Activated CD4-positive, CD25-positive, alpha-beta regulatory T cell (primary cell): ENCODE measurements at regions not wholly inside any gene's neighbourhood (a gene's known extent, or its start where the extent isn't known, plus 50 kb on each side); places are given as distances from the start of the nearest gene placed in this dataset.
"Not testable (repeated sequence)": the region's sequence is repeated elsewhere in the genome, so short reads cannot be mapped to it uniquely, and the experiment has no call there.

Experiments used
- DNase-seq, 4 experiments: peaks; one replicate each; lab custom pipeline; 2025; lab: John Stamatoyannopoulos, UW

DNA sequence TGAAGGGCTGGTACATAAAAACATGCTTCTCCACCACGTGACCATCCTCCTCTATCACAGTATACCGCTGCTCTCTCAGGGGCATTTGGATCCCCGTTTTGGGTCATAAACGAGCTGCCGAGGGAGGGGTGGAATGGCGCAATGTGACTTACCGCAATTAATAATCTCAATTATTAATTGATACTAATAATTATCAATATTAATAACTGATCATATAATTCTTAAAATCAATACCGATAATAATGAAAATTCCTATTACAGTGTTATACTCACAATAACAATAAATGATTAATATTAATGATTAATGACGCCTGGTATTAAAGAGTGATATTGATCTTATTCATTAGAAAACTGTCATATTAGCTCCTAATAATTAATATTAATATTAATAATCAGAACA lies 56.1 kb upstream of the FRG2C start:
- not testable (repeated sequence) for DNase-seq

GRCh38 chr3:75609598-75609997 lies 54.5 kb upstream of the FRG2C start:
- not testable (repeated sequence) for DNase-seq

DNA sequence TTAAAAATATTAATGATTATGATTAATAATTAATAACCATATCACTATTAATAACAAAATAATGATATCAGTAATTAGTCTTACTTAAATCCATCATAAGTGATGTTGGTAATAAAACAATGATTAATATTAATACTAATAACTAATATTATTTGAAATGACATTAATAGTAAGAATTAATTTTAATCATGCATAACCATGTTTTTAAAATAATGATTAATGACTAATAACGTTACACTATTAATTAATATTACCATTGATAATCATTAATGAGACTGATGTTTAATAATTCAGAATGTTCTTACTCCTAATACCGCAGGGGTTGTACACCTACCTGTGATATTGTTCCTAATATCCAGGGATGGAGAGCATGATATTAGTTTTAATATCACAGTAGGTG lies 53.4 kb upstream of the FRG2C start:
- DNase-seq = no peak

DNA sequence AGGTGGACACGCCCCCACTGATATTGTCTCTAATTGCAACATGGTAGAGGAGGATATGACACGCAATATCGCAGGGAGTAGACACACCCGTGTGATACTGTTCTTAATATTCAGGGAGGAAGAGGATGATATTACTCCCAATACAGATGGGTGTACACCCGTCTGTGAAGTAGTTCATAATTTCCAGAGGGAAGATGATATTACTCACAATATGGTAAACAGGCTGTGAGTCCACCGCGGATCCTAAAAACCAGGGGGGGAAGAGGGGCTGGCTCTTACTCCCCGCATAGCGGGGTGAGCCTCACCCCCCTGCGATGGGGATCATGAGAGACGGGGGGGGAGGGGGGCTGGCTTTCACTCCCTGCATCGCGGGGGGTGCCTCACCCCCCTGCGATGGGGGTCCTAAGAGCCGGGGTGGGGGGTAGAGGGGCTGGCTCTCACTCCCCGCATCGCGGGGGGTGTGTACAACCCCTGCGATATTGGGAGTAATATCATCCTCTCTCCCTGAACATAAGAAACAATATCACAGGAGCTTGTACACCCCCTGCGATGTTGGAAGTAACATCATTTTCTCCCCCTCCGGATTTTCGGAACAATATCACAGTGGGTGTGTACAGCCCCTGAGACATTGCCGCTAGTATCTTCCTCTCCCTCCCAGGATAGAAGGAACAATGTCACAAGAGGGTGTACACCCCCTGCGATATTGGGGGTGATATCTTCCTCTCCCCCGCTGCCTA lies 52.2 kb upstream of the FRG2C start:
- not testable (repeated sequence) for DNase-seq
